NT2/D1 (cell line): ENCODE measurements at regions not wholly inside any gene's neighbourhood (a gene's known extent, or its start where the extent isn't known, plus 50 kb on each side); places are given as distances from the start of the nearest gene placed in this dataset.

Experiments used
- SUZ12 ChIP-seq: IDR thresholded peaks from 2 replicates; pipeline ENCODE4 v1.6.1; 2011; ENCODE audit not compliant: insufficient read length, insufficient read depth; ENCODE audit errors: extremely low read depth
- YY1 ChIP-seq: IDR thresholded peaks from 2 replicates; pipeline ENCODE4 v1.6.1; 2011; ENCODE audit not compliant: insufficient read length, insufficient read depth
- ZNF274 ChIP-seq: IDR thresholded peaks from 2 replicates; pipeline ENCODE4 v1.6.1; 2011; ENCODE audit warnings: mild to moderate bottlenecking, low read depth, low read length

- TF ChIP-seq SUZ12 (no peak), YY1 (no peak), ZNF274 (no peak)
These were observed 2111.3 kb downstream of the MAT2B start for GRCh38 chr5:165616490-165617405.
